Loucy (cell line): ENCODE measurements at regions not wholly inside any gene's neighbourhood (a gene's known extent, or its start where the extent isn't known, plus 50 kb on each side); places are given as distances from the start of the nearest gene placed in this dataset.

ENCODE experiments used
- H2AFZ ChIP-seq: fragments of 200-600 bp; sonication (generic); 2 replicates; pipeline ENCODE4 v1.6.0; 2016; ENCODE audit warnings: antibody characterized with exemption, mild to moderate bottlenecking, low read length, moderate library complexity
- H3F3A ChIP-seq: fragments of 200-600 bp; 2 replicates; pipeline ENCODE4 v1.6.0; 2016; ENCODE audit warnings: antibody characterized with exemption, low read depth, mild to moderate bottlenecking
- H3K27me3 ChIP-seq: fragments of 200-600 bp; sonication (generic); 2 replicates; pipeline ENCODE4 v1.6.1; 2014; ENCODE audit warnings: low read length, mild to moderate bottlenecking; ENCODE audit not compliant: insufficient read depth, poor library complexity, severe bottlenecking
- H3K36me3 ChIP-seq: fragments of 200-600 bp; sonication (generic); 2 replicates; pipeline ENCODE4 v1.6.1; 2016; ENCODE audit warnings: low read length; ENCODE audit not compliant: insufficient read depth
- H3K4me1 ChIP-seq: fragments of 200-600 bp; sonication (generic); 2 replicates; pipeline ENCODE4 v1.5.1; 2014; ENCODE audit warnings: low read length, mild to moderate bottlenecking; ENCODE audit not compliant: insufficient read depth, poor library complexity, severe bottlenecking
- H3K4me2 ChIP-seq: fragments of 200-600 bp; sonication (generic); 2 replicates; pipeline ENCODE4 v1.6.0; 2014; ENCODE audit warnings: antibody characterized with exemption, low read length, low read depth, mild to moderate bottlenecking; ENCODE audit not compliant: poor library complexity, severe bottlenecking
- H3K4me3 ChIP-seq: fragments of 200-600 bp; sonication (generic); 2 replicates; pipeline ENCODE4 v1.5.1; 2014; ENCODE audit warnings: low read length, mild to moderate bottlenecking, mixed read lengths; ENCODE audit not compliant: poor library complexity, severe bottlenecking
- H3K79me2 ChIP-seq: fragments of 200-600 bp; sonication (generic); 2 replicates; pipeline ENCODE4 v1.6.1; 2014; ENCODE audit warnings: low read length; ENCODE audit not compliant: insufficient read depth
- H3K9ac ChIP-seq: fragments of 200-600 bp; sonication (generic); 2 replicates; pipeline ENCODE4 v1.6.0; 2014; ENCODE audit warnings: mild to moderate bottlenecking, low read depth, low read length, moderate library complexity; ENCODE audit not compliant: poor library complexity, severe bottlenecking
- H3K9me2 ChIP-seq: fragments of 200-600 bp; sonication (generic); replicated peaks from 2 replicates; pipeline ENCODE4 v1.6.1; 2016; ENCODE audit warnings: low read depth, low read length, mixed read lengths
- H3K9me3 ChIP-seq: fragments of 200-600 bp; sonication (generic); 2 replicates; pipeline ENCODE4 v1.6.1; 2014; ENCODE audit warnings: mild to moderate bottlenecking, antibody characterized with exemption, low read length, low read depth; ENCODE audit not compliant: insufficient read depth
- H4K20me1 ChIP-seq: fragments of 200-600 bp; sonication (generic); 2 replicates; pipeline ENCODE4 v1.6.0; 2014; ENCODE audit warnings: antibody characterized with exemption, low read length, mild to moderate bottlenecking; ENCODE audit not compliant: insufficient read depth, poor library complexity, severe bottlenecking
- CTCF ChIP-seq: fragments of 200-600 bp; sonication (generic); conservative IDR thresholded peaks from 2 replicates; pipeline ENCODE4 v1.5.1; 2014; ENCODE audit warnings: mild to moderate bottlenecking, antibody characterized with exemption, low read length
- EZH2phosphoT487 ChIP-seq: fragments of 200-600 bp; IDR thresholded peaks from 2 replicates; pipeline ENCODE4 v1.6.1; 2018; ENCODE audit warnings: antibody characterized with exemption, mild to moderate bottlenecking, moderate library complexity, borderline replicate concordance

GRCh38 chr5:36535859-36536615 lies 70.4 kb upstream of the SLC1A3 start:
- Histone ChIP-seq H3F3A (no peaks in the 10 kb centered on the region), H3K4me3 (no peak overlapping the region), H2AFZ (no peak overlapping the region), H3K4me2 (no peak overlapping the region), H4K20me1 (no peaks in the 10 kb centered on the region), H3K4me1 (no peaks in the 10 kb centered on the region), H3K9me3 (no peaks in the 10 kb centered on the region), H3K27me3 (no peaks in the 10 kb centered on the region), H3K9me2 (no peaks in the 10 kb centered on the region), H3K9ac (no peak overlapping the region), H3K36me3 (no peaks in the 10 kb centered on the region), H3K79me2 (no peaks in the 10 kb centered on the region)
- TF ChIP-seq CTCF (no peak), EZH2phosphoT487 (no peak)

- no peak for TF ChIP-seq EZH2phosphoT487
- no peak for TF ChIP-seq CTCF
- H3K9me2 ChIP-seq: no peaks in the 10 kb centered on the region
- no peak overlapping the region for H2AFZ ChIP-seq
- no peaks in the 10 kb centered on the region for H3K27me3 ChIP-seq
- no peaks in the 10 kb centered on the region for H3K9me3 ChIP-seq
- H3K4me2 ChIP-seq: no peak overlapping the region
- no peaks in the 10 kb centered on the region for H3F3A ChIP-seq
- no peaks in the 10 kb centered on the region for H3K79me2 ChIP-seq
- no peaks in the 10 kb centered on the region for H3K4me1 ChIP-seq
- H3K9ac ChIP-seq: no peak overlapping the region
- no peaks in the 10 kb centered on the region for H4K20me1 ChIP-seq
- H3K36me3 ChIP-seq: no peaks in the 10 kb centered on the region
- H3K4me3 ChIP-seq: no peak overlapping the region
These were observed 69.8 kb upstream of the SLC1A3 start for GRCh38 chr5:36536616-36537005.

- no peak for TF ChIP-seq EZH2phosphoT487
- TF ChIP-seq CTCF: no peak
- Histone ChIP-seq H3K9me2 (no peaks in the 10 kb centered on the region), H3K9ac (no peak overlapping the region), H3K4me1 (no peaks in the 10 kb centered on the region), H3K27me3 (no peaks in the 10 kb centered on the region), H3K4me2 (no peak overlapping the region), H2AFZ (no peak overlapping the region), H3K79me2 (no peaks in the 10 kb centered on the region), H4K20me1 (no peaks in the 10 kb centered on the region), H3K9me3 (no peaks in the 10 kb centered on the region), H3K36me3 (no peaks in the 10 kb centered on the region), H3F3A (no peaks in the 10 kb centered on the region), H3K4me3 (no peak overlapping the region)
These were observed 68.7 kb upstream of the SLC1A3 start for GRCh38 chr5:36537724-36538123.
